NCI-H146 (cell line): ENCODE measurements at regions not wholly inside any gene's neighbourhood (a gene's known extent, or its start where the extent isn't known, plus 50 kb on each side); places are given as distances from the start of the nearest gene placed in this dataset.
"Not testable (repeated sequence)": the region's sequence is repeated elsewhere in the genome, so short reads cannot be mapped to it uniquely, and the experiment has no call there.

Experiments used
- DNase-seq: peaks from one replicate; lab custom pipeline; 2025; lab: John Stamatoyannopoulos, UW

GRCh38 chr14:45709541-45709940, 456.5 kb upstream of the MIS18BP1 start:
- DNase-seq, result no peak

- DNase-seq, result no peak
These were observed 453.0 kb upstream of the MIS18BP1 start for GRCh38 chr14:45705940-45706534.

- no peak for DNase-seq
These were observed 446.5 kb upstream of the MIS18BP1 start for GRCh38 chr14:45699471-45699870.

- DNase-seq, result peak; percentile 2
These were observed 445.6 kb upstream of the MIS18BP1 start for GRCh38 chr14:45698462-45699134.

- DNase-seq, result no peak
These were observed 433.8 kb upstream of the MIS18BP1 start for GRCh38 chr14:45686771-45687170.

GRCh38 chr14:45680531-45680930, 427.5 kb upstream of the MIS18BP1 start:
- DNase-seq, result no peak

GRCh38 chr14:45679853-45680252, 426.9 kb upstream of the MIS18BP1 start:
- no peak for DNase-seq

GRCh38 chr14:45678163-45678562, 425.2 kb upstream of the MIS18BP1 start:
- DNase-seq, result no peak

- no peak for DNase-seq
These were observed 420.4 kb upstream of the MIS18BP1 start for GRCh38 chr14:45673420-45673819.

- no peak for DNase-seq
These were observed 411.8 kb upstream of the MIS18BP1 start for GRCh38 chr14:45664668-45665356.

- DNase-seq, result no peak
These were observed 405.9 kb upstream of the MIS18BP1 start for GRCh38 chr14:45658917-45659299.

- DNase-seq, result no peak
These were observed 405.4 kb upstream of the MIS18BP1 start for GRCh38 chr14:45658226-45658916.

- no peak for DNase-seq
These were observed 398.9 kb upstream of the MIS18BP1 start for GRCh38 chr14:45651890-45652289.

- DNase-seq, result no peak
These were observed 397.8 kb upstream of the MIS18BP1 start for GRCh38 chr14:45650754-45651153.

GRCh38 chr14:45649051-45649450, 396.0 kb upstream of the MIS18BP1 start:
- DNase-seq, result no peak

GRCh38 chr14:45641541-45641940, 388.5 kb upstream of the MIS18BP1 start:
- no peak for DNase-seq

GRCh38 chr14:45634651-45635441, 381.8 kb upstream of the MIS18BP1 start:
- DNase-seq, result not testable (repeated sequence)

GRCh38 chr14:45633220-45633984, 380.4 kb upstream of the MIS18BP1 start:
- DNase-seq, result no peak

GRCh38 chr14:45621731-45622130, 368.7 kb upstream of the MIS18BP1 start:
- DNase-seq, result no peak

- DNase-seq, result no peak
These were observed 366.8 kb upstream of the MIS18BP1 start for GRCh38 chr14:45619831-45620230.

GRCh38 chr14:45610318-45610717, 357.3 kb upstream of the MIS18BP1 start:
- peak; percentile 6 for DNase-seq
